Loucy (cell line): ENCODE measurements at regions not wholly inside any gene's neighbourhood (a gene's known extent, or its start where the extent isn't known, plus 50 kb on each side); places are given as distances from the start of the nearest gene placed in this dataset.

ENCODE experiments used
- H2AFZ ChIP-seq: fragments of 200-600 bp; sonication (generic); 2 replicates; pipeline ENCODE4 v1.6.0; 2016; ENCODE audit warnings: antibody characterized with exemption, mild to moderate bottlenecking, low read length, moderate library complexity
- H3F3A ChIP-seq: fragments of 200-600 bp; 2 replicates; pipeline ENCODE4 v1.6.0; 2016; ENCODE audit warnings: antibody characterized with exemption, low read depth, mild to moderate bottlenecking
- H3K27me3 ChIP-seq: fragments of 200-600 bp; sonication (generic); 2 replicates; pipeline ENCODE4 v1.6.1; 2014; ENCODE audit warnings: low read length, mild to moderate bottlenecking; ENCODE audit not compliant: insufficient read depth, poor library complexity, severe bottlenecking
- H3K36me3 ChIP-seq: fragments of 200-600 bp; sonication (generic); 2 replicates; pipeline ENCODE4 v1.6.1; 2016; ENCODE audit warnings: low read length; ENCODE audit not compliant: insufficient read depth
- H3K4me1 ChIP-seq: fragments of 200-600 bp; sonication (generic); 2 replicates; pipeline ENCODE4 v1.5.1; 2014; ENCODE audit warnings: low read length, mild to moderate bottlenecking; ENCODE audit not compliant: insufficient read depth, poor library complexity, severe bottlenecking
- H3K4me2 ChIP-seq: fragments of 200-600 bp; sonication (generic); 2 replicates; pipeline ENCODE4 v1.6.0; 2014; ENCODE audit warnings: antibody characterized with exemption, low read length, low read depth, mild to moderate bottlenecking; ENCODE audit not compliant: poor library complexity, severe bottlenecking
- H3K4me3 ChIP-seq: fragments of 200-600 bp; sonication (generic); 2 replicates; pipeline ENCODE4 v1.5.1; 2014; ENCODE audit warnings: low read length, mild to moderate bottlenecking, mixed read lengths; ENCODE audit not compliant: poor library complexity, severe bottlenecking
- H3K79me2 ChIP-seq: fragments of 200-600 bp; sonication (generic); 2 replicates; pipeline ENCODE4 v1.6.1; 2014; ENCODE audit warnings: low read length; ENCODE audit not compliant: insufficient read depth
- H3K9ac ChIP-seq: fragments of 200-600 bp; sonication (generic); 2 replicates; pipeline ENCODE4 v1.6.0; 2014; ENCODE audit warnings: mild to moderate bottlenecking, low read depth, low read length, moderate library complexity; ENCODE audit not compliant: poor library complexity, severe bottlenecking
- H3K9me2 ChIP-seq: fragments of 200-600 bp; sonication (generic); replicated peaks from 2 replicates; pipeline ENCODE4 v1.6.1; 2016; ENCODE audit warnings: low read depth, low read length, mixed read lengths
- H3K9me3 ChIP-seq: fragments of 200-600 bp; sonication (generic); 2 replicates; pipeline ENCODE4 v1.6.1; 2014; ENCODE audit warnings: mild to moderate bottlenecking, antibody characterized with exemption, low read length, low read depth; ENCODE audit not compliant: insufficient read depth
- H4K20me1 ChIP-seq: fragments of 200-600 bp; sonication (generic); 2 replicates; pipeline ENCODE4 v1.6.0; 2014; ENCODE audit warnings: antibody characterized with exemption, low read length, mild to moderate bottlenecking; ENCODE audit not compliant: insufficient read depth, poor library complexity, severe bottlenecking
- EZH2phosphoT487 ChIP-seq: fragments of 200-600 bp; IDR thresholded peaks from 2 replicates; pipeline ENCODE4 v1.6.1; 2018; ENCODE audit warnings: antibody characterized with exemption, mild to moderate bottlenecking, moderate library complexity, borderline replicate concordance
- TF ChIP-seq, protein P1 (sequence below): fragments of 200-600 bp; sonication (generic); conservative IDR thresholded peaks from 2 replicates; pipeline ENCODE4 v1.5.1; 2014; ENCODE audit warnings: mild to moderate bottlenecking, antibody characterized with exemption, low read length

GRCh38 chr4:62571494-62571893 lies 1371.4 kb downstream of the ADGRL3 start:
- H3K79me2 ChIP-seq: no peaks in the 10 kb centered on the region
- H4K20me1 ChIP-seq: no peaks in the 10 kb centered on the region
- no peaks in the 10 kb centered on the region for H3K36me3 ChIP-seq
- no peaks in the 10 kb centered on the region for H3F3A ChIP-seq
- no peaks in the 10 kb centered on the region for H3K4me1 ChIP-seq
- H3K9me3 ChIP-seq: no peaks in the 10 kb centered on the region
- no peak overlapping the region for H3K4me3 ChIP-seq
- H3K27me3 ChIP-seq: no peaks in the 10 kb centered on the region
- no peak for TF ChIP-seq EZH2phosphoT487
- TF ChIP-seq, protein P1, sequence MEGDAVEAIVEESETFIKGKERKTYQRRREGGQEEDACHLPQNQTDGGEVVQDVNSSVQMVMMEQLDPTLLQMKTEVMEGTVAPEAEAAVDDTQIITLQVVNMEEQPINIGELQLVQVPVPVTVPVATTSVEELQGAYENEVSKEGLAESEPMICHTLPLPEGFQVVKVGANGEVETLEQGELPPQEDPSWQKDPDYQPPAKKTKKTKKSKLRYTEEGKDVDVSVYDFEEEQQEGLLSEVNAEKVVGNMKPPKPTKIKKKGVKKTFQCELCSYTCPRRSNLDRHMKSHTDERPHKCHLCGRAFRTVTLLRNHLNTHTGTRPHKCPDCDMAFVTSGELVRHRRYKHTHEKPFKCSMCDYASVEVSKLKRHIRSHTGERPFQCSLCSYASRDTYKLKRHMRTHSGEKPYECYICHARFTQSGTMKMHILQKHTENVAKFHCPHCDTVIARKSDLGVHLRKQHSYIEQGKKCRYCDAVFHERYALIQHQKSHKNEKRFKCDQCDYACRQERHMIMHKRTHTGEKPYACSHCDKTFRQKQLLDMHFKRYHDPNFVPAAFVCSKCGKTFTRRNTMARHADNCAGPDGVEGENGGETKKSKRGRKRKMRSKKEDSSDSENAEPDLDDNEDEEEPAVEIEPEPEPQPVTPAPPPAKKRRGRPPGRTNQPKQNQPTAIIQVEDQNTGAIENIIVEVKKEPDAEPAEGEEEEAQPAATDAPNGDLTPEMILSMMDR: no peak
- no peaks in the 10 kb centered on the region for H3K9me2 ChIP-seq
- H2AFZ ChIP-seq: no peak overlapping the region
- H3K9ac ChIP-seq: no peak overlapping the region
- no peak overlapping the region for H3K4me2 ChIP-seq

- H2AFZ ChIP-seq: no peak overlapping the region
- H3K9ac ChIP-seq: no peak overlapping the region
- no peaks in the 10 kb centered on the region for H3K9me3 ChIP-seq
- no peaks in the 10 kb centered on the region for H3F3A ChIP-seq
- H3K9me2 ChIP-seq: no peaks in the 10 kb centered on the region
- no peaks in the 10 kb centered on the region for H3K36me3 ChIP-seq
- no peaks in the 10 kb centered on the region for H3K79me2 ChIP-seq
- H3K27me3 ChIP-seq: no peaks in the 10 kb centered on the region
- no peak overlapping the region for H3K4me2 ChIP-seq
- no peaks in the 10 kb centered on the region for H3K4me1 ChIP-seq
- no peaks in the 10 kb centered on the region for H4K20me1 ChIP-seq
- TF ChIP-seq EZH2phosphoT487: no peak
- TF ChIP-seq, protein P1: no peak
- H3K4me3 ChIP-seq: no peak overlapping the region
Measured at GRCh38 chr4:62560858-62561257, 1360.7 kb downstream of the ADGRL3 start.

GRCh38 chr4:62550121-62550520 lies 1350.0 kb downstream of the ADGRL3 start:
- Histone ChIP-seq H3K9me2 (no peaks in the 10 kb centered on the region), H4K20me1 (no peaks in the 10 kb centered on the region), H3K79me2 (no peaks in the 10 kb centered on the region), H3K4me2 (no peak overlapping the region), H3K36me3 (no peaks in the 10 kb centered on the region), H3K4me1 (no peaks in the 10 kb centered on the region), H2AFZ (no peak overlapping the region), H3K9me3 (no peaks in the 10 kb centered on the region), H3K9ac (no peak overlapping the region), H3K4me3 (no peak overlapping the region), H3F3A (no peaks in the 10 kb centered on the region), H3K27me3 (no peaks in the 10 kb centered on the region)
- TF ChIP-seq, protein P1: no peak
- TF ChIP-seq EZH2phosphoT487: no peak
